ENCODE measurements at regions not wholly inside any gene's neighbourhood (a gene's known extent, or its start where the extent isn't known, plus 50 kb on each side); places are given as distances from the start of the nearest gene placed in this dataset.
"Not testable (repeated sequence)": the region's sequence is repeated elsewhere in the genome, so short reads cannot be mapped to it uniquely, and the experiment has no call there.

DNA sequence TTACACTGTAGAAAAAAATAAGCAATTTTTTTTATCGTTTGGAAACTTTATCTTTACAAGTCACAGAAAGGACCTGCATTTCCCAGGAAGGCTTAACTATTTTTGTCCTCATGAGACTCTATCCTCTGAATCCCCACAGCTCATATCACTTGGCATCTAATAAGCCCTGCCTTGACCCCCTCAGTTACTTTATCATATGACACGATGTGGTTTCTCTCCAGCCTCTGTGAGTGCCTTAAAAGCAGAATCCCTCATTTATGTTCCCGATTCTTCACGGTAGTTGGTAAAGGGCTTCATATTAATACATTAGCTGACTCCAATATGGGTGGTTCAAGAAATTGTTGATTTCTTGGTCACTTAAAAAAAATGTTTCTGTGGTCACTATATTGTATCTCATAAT lies 296.6 kb upstream of the GRAMD2B start:
- POLR2A ChIA-PET = no interaction called here
- H3K27ac ChIP-seq (ENCODE audit: extremely low read length, insufficient read depth, low read length) = no peak overlapping the region
- no peak overlapping the region for H3K4me3 ChIP-seq (replicated peaks in 1 of 3; ENCODE audit: insufficient read depth in 1 of 3, low read depth in 2 of 3, low read length in 3 of 3)
- H3K27me3 ChIP-seq (ENCODE audit: control insufficient read depth in 1 of 2, insufficient read depth in 2 of 2, low read length in 2 of 2) = no peaks in the 10 kb centered on the region
- no peaks in the 10 kb centered on the region for H3K9me3 ChIP-seq (ENCODE audit: low read length)
- no peak for TF ChIP-seq ZSCAN12 (CRISPR knock-in tag; IDR thresholded peaks at IDR 0.05)
- TF ChIP-seq PHF5A (CRISPR knock-in tag; IDR thresholded peaks at IDR 0.05; ENCODE audit: low read depth, unreplicated experiment) = no peak
- TF ChIP-seq ZNF317 (CRISPR knock-in tag; IDR thresholded peaks at IDR 0.05) = no peak
- TF ChIP-seq, protein P1, sequence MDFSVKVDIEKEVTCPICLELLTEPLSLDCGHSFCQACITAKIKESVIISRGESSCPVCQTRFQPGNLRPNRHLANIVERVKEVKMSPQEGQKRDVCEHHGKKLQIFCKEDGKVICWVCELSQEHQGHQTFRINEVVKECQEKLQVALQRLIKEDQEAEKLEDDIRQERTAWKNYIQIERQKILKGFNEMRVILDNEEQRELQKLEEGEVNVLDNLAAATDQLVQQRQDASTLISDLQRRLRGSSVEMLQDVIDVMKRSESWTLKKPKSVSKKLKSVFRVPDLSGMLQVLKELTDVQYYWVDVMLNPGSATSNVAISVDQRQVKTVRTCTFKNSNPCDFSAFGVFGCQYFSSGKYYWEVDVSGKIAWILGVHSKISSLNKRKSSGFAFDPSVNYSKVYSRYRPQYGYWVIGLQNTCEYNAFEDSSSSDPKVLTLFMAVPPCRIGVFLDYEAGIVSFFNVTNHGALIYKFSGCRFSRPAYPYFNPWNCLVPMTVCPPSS (IDR thresholded peaks at IDR 0.05) = no peak
- TF ChIP-seq, protein P2, sequence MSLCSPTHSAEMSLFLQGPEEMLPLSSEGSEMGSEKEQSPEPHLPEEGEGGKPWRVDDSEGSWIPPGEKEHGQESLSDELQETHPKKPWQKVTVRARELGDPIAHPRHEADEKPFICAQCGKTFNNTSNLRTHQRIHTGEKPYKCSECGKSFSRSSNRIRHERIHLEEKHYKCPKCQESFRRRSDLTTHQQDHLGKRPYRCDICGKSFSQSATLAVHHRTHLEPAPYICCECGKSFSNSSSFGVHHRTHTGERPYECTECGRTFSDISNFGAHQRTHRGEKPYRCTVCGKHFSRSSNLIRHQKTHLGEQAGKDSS (CRISPR knock-in tag; IDR thresholded peaks at IDR 0.05; ENCODE audit: borderline replicate concordance, low read depth) = no peak
- no peak for TF ChIP-seq ZNF296 (CRISPR knock-in tag; conservative IDR thresholded peaks at IDR 0.05)
- TF ChIP-seq, protein P3, sequence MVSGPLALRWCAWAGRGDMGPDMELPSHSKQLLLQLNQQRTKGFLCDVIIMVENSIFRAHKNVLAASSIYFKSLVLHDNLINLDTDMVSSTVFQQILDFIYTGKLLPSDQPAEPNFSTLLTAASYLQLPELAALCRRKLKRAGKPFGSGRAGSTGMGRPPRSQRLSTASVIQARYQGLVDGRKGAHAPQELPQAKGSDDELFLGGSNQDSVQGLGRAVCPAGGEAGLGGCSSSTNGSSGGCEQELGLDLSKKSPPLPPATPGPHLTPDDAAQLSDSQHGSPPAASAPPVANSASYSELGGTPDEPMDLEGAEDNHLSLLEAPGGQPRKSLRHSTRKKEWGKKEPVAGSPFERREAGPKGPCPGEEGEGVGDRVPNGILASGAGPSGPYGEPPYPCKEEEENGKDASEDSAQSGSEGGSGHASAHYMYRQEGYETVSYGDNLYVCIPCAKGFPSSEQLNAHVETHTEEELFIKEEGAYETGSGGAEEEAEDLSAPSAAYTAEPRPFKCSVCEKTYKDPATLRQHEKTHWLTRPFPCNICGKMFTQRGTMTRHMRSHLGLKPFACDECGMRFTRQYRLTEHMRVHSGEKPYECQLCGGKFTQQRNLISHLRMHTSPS (CRISPR knock-in tag; IDR thresholded peaks at IDR 0.05; ENCODE audit: low read depth) = no peak
- TF ChIP-seq, protein P4, sequence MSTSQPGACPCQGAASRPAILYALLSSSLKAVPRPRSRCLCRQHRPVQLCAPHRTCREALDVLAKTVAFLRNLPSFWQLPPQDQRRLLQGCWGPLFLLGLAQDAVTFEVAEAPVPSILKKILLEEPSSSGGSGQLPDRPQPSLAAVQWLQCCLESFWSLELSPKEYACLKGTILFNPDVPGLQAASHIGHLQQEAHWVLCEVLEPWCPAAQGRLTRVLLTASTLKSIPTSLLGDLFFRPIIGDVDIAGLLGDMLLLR (CRISPR knock-in tag; IDR thresholded peaks at IDR 0.05) = no peak
- no peak overlapping the region for H3K9ac ChIP-seq (ENCODE audit: insufficient read depth, low read depth, low read length)
- BruUV-seq (replicated peaks) = no TSS peak
- in situ Hi-C loops (cut with HindIII; ENCODE audit: extremely low pct_ligation_motif_present, low pct_unique_long_range_greater_than_20kb) = no loop called here
- H3K4me2 ChIP-seq (ENCODE audit: low read depth, low read length) = no peak overlapping the region
- no peaks in the 10 kb centered on the region for H3K4me1 ChIP-seq (ENCODE audit: insufficient read depth, low read length)
- no peak for DNase-seq (ENCODE audit: low spot score)
- intact Hi-C loops (cut with micrococcal nuclease; ENCODE audit: unreplicated experiment) = no loop called here
- no peak overlapping the region for H2AFZ ChIP-seq (ENCODE audit: low read length)
- no peak for ATAC-seq
- H4K20me1 ChIP-seq (ENCODE audit: insufficient read depth, low read length) = no peaks in the 10 kb centered on the region
- no peaks in the 10 kb centered on the region for H3K36me3 ChIP-seq (replicated peaks in 1 of 2; ENCODE audit: control insufficient read depth in 1 of 2, insufficient read depth in 2 of 2, low read length in 2 of 2)
- no peaks in the 10 kb centered on the region for H3K79me2 ChIP-seq (ENCODE audit: insufficient read depth, low read length)
- CTCF ChIA-PET (ENCODE audit: low intra/inter-chr PET ratio, low total read pairs) = no interaction called here
- FAIRE-seq = no peak
- WGBS (ENCODE audit: low lambda C conversion rate) = 25% methylated on average over 4 of the region's 4 CpGs

DNA sequence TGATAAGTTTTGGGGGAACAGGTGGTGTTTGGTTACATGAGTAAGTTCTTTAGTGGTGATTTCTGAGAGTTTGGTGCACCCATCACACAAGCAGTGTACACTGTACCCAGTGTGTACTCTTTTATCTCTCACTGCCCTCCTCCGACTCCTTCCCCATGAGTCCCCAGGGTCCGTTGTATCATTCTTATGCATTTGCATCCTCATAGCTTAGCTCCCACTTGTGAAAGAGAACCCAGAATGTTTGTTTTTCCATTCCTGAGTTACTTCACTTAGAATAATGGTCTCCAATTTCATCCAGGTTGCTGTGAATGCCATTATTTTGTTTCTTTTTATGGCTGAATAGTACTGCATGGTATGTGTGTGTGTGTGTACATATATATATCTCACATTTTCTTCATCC lies 295.8 kb upstream of the GRAMD2B start:
- H3K36me3 ChIP-seq (replicated peaks in 1 of 2; ENCODE audit: control insufficient read depth in 1 of 2, insufficient read depth in 2 of 2, low read length in 2 of 2); DNase-seq (ENCODE audit: low spot score); in situ Hi-C loops (cut with HindIII; ENCODE audit: extremely low pct_ligation_motif_present, low pct_unique_long_range_greater_than_20kb); H2AFZ ChIP-seq (ENCODE audit: low read length); H3K4me1 ChIP-seq (ENCODE audit: insufficient read depth, low read length); FAIRE-seq; H3K27me3 ChIP-seq (ENCODE audit: control insufficient read depth in 1 of 2, insufficient read depth in 2 of 2, low read length in 2 of 2); POLR2A ChIA-PET; H3K4me3 ChIP-seq (replicated peaks in 1 of 3; ENCODE audit: insufficient read depth in 1 of 3, low read depth in 2 of 3, low read length in 3 of 3); H3K9me3 ChIP-seq (ENCODE audit: low read length); CTCF ChIA-PET (ENCODE audit: low intra/inter-chr PET ratio, low total read pairs); H3K27ac ChIP-seq (ENCODE audit: extremely low read length, insufficient read depth, low read length); H3K79me2 ChIP-seq (ENCODE audit: insufficient read depth, low read length); H3K9ac ChIP-seq (ENCODE audit: insufficient read depth, low read depth, low read length); ATAC-seq; BruUV-seq (replicated peaks); H3K4me2 ChIP-seq (ENCODE audit: low read depth, low read length); intact Hi-C loops (cut with micrococcal nuclease; ENCODE audit: unreplicated experiment); H4K20me1 ChIP-seq (ENCODE audit: insufficient read depth, low read length): not testable (repeated sequence)
- WGBS (ENCODE audit: low lambda C conversion rate) = 2% methylated on average over 2 of the region's 2 CpGs

Data from HepG2 (cell line).